ENCODE measurements at regions not wholly inside any gene's neighbourhood (a gene's known extent, or its start where the extent isn't known, plus 50 kb on each side); places are given as distances from the start of the nearest gene placed in this dataset.
A peak's percentile ranks its signal among the peaks of the same experiment; 100 is the strongest.

- no peaks in the 10 kb centered on the region for H3K27me3 Mint-ChIP-seq (ENCODE audit: insufficient read depth)
- peaks cover 13% of the 10 kb centered on the region for H3K36me3 Mint-ChIP-seq (ENCODE audit: low read depth)
- H3K27ac Mint-ChIP-seq, result peak overlapping the region; percentile 52
- peak overlapping the region; percentile 8 for H3K4me3 Mint-ChIP-seq
- peaks cover 7% of the 10 kb centered on the region for H3K9me3 Mint-ChIP-seq
- TF ChIP-seq CTCF (IDR thresholded peaks at IDR 0.05), result peak; percentile 36; the same call in 1 of the 2 replicates
- DNase-seq, result peak; percentile 63
- H3K4me1 Mint-ChIP-seq (ENCODE audit: low read depth), result peaks cover 94% of the 10 kb centered on the region
These were observed 283.6 kb downstream of the TMX3 start for GRCh38 chr18:68431111-68431921.

- H3K4me1 Mint-ChIP-seq (ENCODE audit: low read depth), result peaks cover 83% of the 10 kb centered on the region
- peak overlapping the region; percentile 68 for H3K27ac Mint-ChIP-seq
These were observed 285.1 kb downstream of the TMX3 start for GRCh38 chr18:68429841-68430240.

DNA sequence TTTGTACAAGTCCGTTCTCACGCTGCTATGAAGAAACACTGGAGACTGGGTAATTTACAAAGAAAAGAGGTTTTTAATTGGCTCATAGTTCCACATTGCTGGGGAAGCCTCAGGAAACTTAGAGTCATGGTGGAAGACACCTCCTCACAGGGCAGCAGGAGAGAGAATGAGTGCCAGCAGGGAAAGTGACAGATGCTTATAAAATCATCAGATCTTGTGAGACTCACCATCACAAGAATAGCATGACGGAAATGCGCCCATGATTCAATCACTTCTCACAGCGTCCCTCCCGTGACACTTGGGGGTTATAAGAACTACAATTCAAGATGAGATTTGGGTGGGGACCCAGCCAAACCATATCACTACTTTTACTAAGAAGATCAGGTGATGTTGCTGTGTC, 285.8 kb downstream of the TMX3 start:
- H3K9me3 Mint-ChIP-seq, result no peaks in the 10 kb centered on the region
- H3K27me3 Mint-ChIP-seq (ENCODE audit: insufficient read depth), result no peaks in the 10 kb centered on the region
- DNase-seq, result no peak
- peaks cover 4% of the 10 kb centered on the region; the same call in 1 of the 2 replicates for H3K36me3 Mint-ChIP-seq (ENCODE audit: low read depth)
- H3K4me1 Mint-ChIP-seq (ENCODE audit: low read depth), result peaks cover 78% of the 10 kb centered on the region
- no peak for TF ChIP-seq CTCF (IDR thresholded peaks at IDR 0.05)
- H3K27ac Mint-ChIP-seq, result peak overlapping the region; percentile 68
- no peak overlapping the region for H3K4me3 Mint-ChIP-seq

More at GRCh38 chr18:68429841-68430240, 285.1 kb downstream of the TMX3 start:
- Mint-ChIP-seq H3K4me3 (peak overlapping the region; percentile 24), H3K9me3 (no peaks in the 10 kb centered on the region), H3K36me3 (ENCODE audit: low read depth) (peaks cover 4% of the 10 kb centered on the region; the same call in 1 of the 2 replicates), H3K27me3 (ENCODE audit: insufficient read depth) (no peaks in the 10 kb centered on the region)
- peak; percentile 50 for DNase-seq
- no peak for TF ChIP-seq CTCF (IDR thresholded peaks at IDR 0.05)

DNA sequence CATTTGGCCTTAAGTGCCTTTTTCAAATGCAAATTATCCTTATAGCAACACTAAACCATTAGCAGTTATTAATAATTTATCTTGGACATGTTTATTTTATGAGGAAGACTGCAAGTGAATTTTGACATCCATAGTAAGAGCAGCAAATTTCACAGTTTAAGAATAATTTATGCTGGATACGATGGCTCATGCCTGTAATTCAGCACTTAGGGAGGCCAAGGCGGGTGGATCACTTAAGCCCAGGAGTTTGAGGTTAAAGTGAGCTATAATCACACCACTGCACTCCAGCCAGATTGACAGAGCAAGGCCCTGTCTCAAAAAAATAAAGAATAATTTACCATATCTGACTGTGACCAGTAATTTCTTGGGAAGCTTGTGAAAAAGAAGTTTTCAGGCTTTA, 286.2 kb downstream of the TMX3 start:
- Mint-ChIP-seq H3K4me1 (ENCODE audit: low read depth) (peaks cover 78% of the 10 kb centered on the region), H3K36me3 (ENCODE audit: low read depth) (peaks cover 4% of the 10 kb centered on the region; the same call in 1 of the 2 replicates), H3K4me3 (no peak overlapping the region), H3K9me3 (no peaks in the 10 kb centered on the region), H3K27ac (peak overlapping the region; percentile 68), H3K27me3 (ENCODE audit: insufficient read depth) (no peaks in the 10 kb centered on the region)
- DNase-seq, result no peak
- no peak for TF ChIP-seq CTCF (IDR thresholded peaks at IDR 0.05)

DNA sequence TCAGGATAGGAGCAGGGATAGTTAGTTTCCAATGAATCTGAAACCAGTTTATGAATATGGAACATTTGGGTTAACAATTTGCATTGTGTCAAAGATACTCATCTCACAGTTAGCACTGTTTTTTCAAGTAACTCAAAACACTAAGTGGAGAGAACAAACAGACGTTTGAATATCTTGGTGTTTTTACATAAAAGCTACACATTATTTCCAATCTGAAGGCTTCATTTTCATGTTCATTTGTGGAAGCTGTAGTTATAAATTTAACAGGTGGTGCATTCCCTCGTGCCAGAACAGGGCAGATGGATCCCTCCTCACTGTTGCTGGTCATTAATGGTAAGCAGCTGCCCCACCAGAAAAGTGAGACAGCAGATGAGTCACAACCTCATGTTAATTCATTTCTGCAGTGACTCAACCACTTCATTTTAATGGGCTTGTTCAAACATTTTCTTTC, 286.9 kb downstream of the TMX3 start:
- Mint-ChIP-seq H3K27ac (peak overlapping the region; percentile 68), H3K27me3 (ENCODE audit: insufficient read depth) (no peaks in the 10 kb centered on the region), H3K4me1 (ENCODE audit: low read depth) (peaks cover 73% of the 10 kb centered on the region)

More for the DNA sequence above, 286.9 kb downstream of the TMX3 start:
- no peak for TF ChIP-seq CTCF (IDR thresholded peaks at IDR 0.05)
- H3K36me3 Mint-ChIP-seq (ENCODE audit: low read depth), result peaks cover 3% of the 10 kb centered on the region
- no peaks in the 10 kb centered on the region for H3K9me3 Mint-ChIP-seq
- peak; percentile 80 for DNase-seq
- 0 out of 2 replicates have a peak overlapping the region, but pooled peaks have one; percentile 4 for H3K4me3 Mint-ChIP-seq

Data from HFFc6 (cell line).